ENCODE measurements at regions not wholly inside any gene's neighbourhood (a gene's known extent, or its start where the extent isn't known, plus 50 kb on each side); places are given as distances from the start of the nearest gene placed in this dataset.

GRCh38 chr1:224501836-224502235, 67.2 kb upstream of the WDR26 start:
- Histone ChIP-seq H3K27me3 (ENCODE audit: control insufficient read depth, insufficient read depth, low read length) (no peaks in the 10 kb centered on the region), H3K4me3 (ENCODE audit: low read depth, low read length) (no peak overlapping the region), H3K36me3 (ENCODE audit: control insufficient read depth, insufficient read depth, low read length) (no peaks in the 10 kb centered on the region)
- DNase-seq (ENCODE audit: low read depth): no peak
- ChIA-PET POLR2A (no interaction called here), CTCF (no interaction called here)
- no peak for TF ChIP-seq CTCF (IDR thresholded peaks at IDR 0.05; ENCODE audit: insufficient read depth, low read depth, low read length)

- DNase-seq (ENCODE audit: low read depth): no peak
- ChIA-PET CTCF (interaction anchor here (0.6 to 3.0 kb wide), 3 partner anchors 11 to 420 kb away, joined by 3 to 14 read pairs (median 6); no protein-coding TSS in a partner anchor), POLR2A (no interaction called here)
Observed at GRCh38 chr1:224502459-224503160, 68.0 kb upstream of the WDR26 start.

GRCh38 chr1:224503161-224504118, 68.8 kb upstream of the WDR26 start:
- peak; percentile 26; the same call in 1 of the 2 replicates for TF ChIP-seq CTCF (IDR thresholded peaks at IDR 0.05; ENCODE audit: insufficient read depth, low read depth, low read length)
- no peak overlapping the region for H3K4me3 ChIP-seq (ENCODE audit: low read depth, low read length)
- no peaks in the 10 kb centered on the region for H3K36me3 ChIP-seq (ENCODE audit: control insufficient read depth, insufficient read depth, low read length)
- CTCF ChIA-PET: interaction anchor here (0.6 to 3.0 kb wide), 5 partner anchors 10 to 419 kb away, joined by 3 to 14 read pairs (median 6); no protein-coding TSS in a partner anchor
- DNase-seq (ENCODE audit: low read depth): peak; percentile 66
- H3K27me3 ChIP-seq (ENCODE audit: control insufficient read depth, insufficient read depth, low read length): no peaks in the 10 kb centered on the region
- POLR2A ChIA-PET: no interaction called here

More at GRCh38 chr1:224502459-224503160, 68.0 kb upstream of the WDR26 start:
- TF ChIP-seq CTCF (IDR thresholded peaks at IDR 0.05; ENCODE audit: insufficient read depth, low read depth, low read length): no peak
- Histone ChIP-seq H3K4me3 (ENCODE audit: low read depth, low read length) (no peak overlapping the region), H3K36me3 (ENCODE audit: control insufficient read depth, insufficient read depth, low read length) (no peaks in the 10 kb centered on the region), H3K27me3 (ENCODE audit: control insufficient read depth, insufficient read depth, low read length) (no peaks in the 10 kb centered on the region)

- CTCF ChIA-PET: interaction anchor here (0.5 to 3.0 kb wide), 4 partner anchors 9 to 347 kb away, joined by 3 to 14 read pairs (median 5); no protein-coding TSS in a partner anchor
- DNase-seq (ENCODE audit: low read depth): no peak
- no peaks in the 10 kb centered on the region for H3K27me3 ChIP-seq (ENCODE audit: control insufficient read depth, insufficient read depth, low read length)
- H3K4me3 ChIP-seq (ENCODE audit: low read depth, low read length): no peak overlapping the region
- POLR2A ChIA-PET: no interaction called here
- no peak for TF ChIP-seq CTCF (IDR thresholded peaks at IDR 0.05; ENCODE audit: insufficient read depth, low read depth, low read length)
- no peaks in the 10 kb centered on the region for H3K36me3 ChIP-seq (ENCODE audit: control insufficient read depth, insufficient read depth, low read length)
Observed at GRCh38 chr1:224504297-224505041, 69.9 kb upstream of the WDR26 start.
